H9 (cell line): ENCODE measurements at regions not wholly inside any gene's neighbourhood (a gene's known extent, or its start where the extent isn't known, plus 50 kb on each side); places are given as distances from the start of the nearest gene placed in this dataset.

ENCODE experiments used
- DNase-seq: peaks from one replicate; pipeline ENCODE4 v3.0.0-alpha.2; 2017
- H2AFZ ChIP-seq: one replicate; pipeline ENCODE4 v1.6.1; 2013; ENCODE audit warnings: mild to moderate bottlenecking, low read length, control low read depth, moderate library complexity
- H2AK5ac ChIP-seq: 2 replicates; pipeline ENCODE4 v1.6.1; 2013; ENCODE audit warnings: low read length, control low read depth, mixed read lengths; ENCODE audit not compliant: insufficient read length
- H2BK120ac ChIP-seq: one replicate; pipeline ENCODE4 v1.6.1; 2013; ENCODE audit warnings: low read depth, mild to moderate bottlenecking, low read length, control low read depth, inconsistent platforms; ENCODE audit not compliant: poor library complexity, severe bottlenecking
- H2BK12ac ChIP-seq: 2 replicates; pipeline ENCODE4 v1.6.1; 2013; ENCODE audit warnings: low read length, control low read depth, mixed read lengths, low read depth; ENCODE audit not compliant: insufficient read length
- H2BK15ac ChIP-seq: 2 replicates; pipeline ENCODE4 v1.6.1; 2013; ENCODE audit warnings: low read depth, low read length, control low read depth
- H2BK20ac ChIP-seq: one replicate; pipeline ENCODE4 v1.6.1; 2013; ENCODE audit warnings: low read depth, mild to moderate bottlenecking, low read length, control low read depth, inconsistent platforms; ENCODE audit not compliant: poor library complexity, severe bottlenecking
- H2BK5ac ChIP-seq: 2 replicates; pipeline ENCODE4 v1.6.1; 2013; ENCODE audit warnings: low read length, control low read depth, mixed read lengths; ENCODE audit not compliant: insufficient read length
- H3K14ac ChIP-seq: 2 replicates; pipeline ENCODE4 v1.6.1; 2013; ENCODE audit warnings: low read length, control low read depth; ENCODE audit not compliant: insufficient read depth
- H3K18ac ChIP-seq: 2 replicates; pipeline ENCODE4 v1.6.1; 2013; ENCODE audit warnings: low read depth, mild to moderate bottlenecking, mixed read lengths, low read length, control low read depth; ENCODE audit not compliant: insufficient read length
- H3K23ac ChIP-seq: 2 replicates; pipeline ENCODE4 v1.6.1; 2013; ENCODE audit warnings: low read length, control low read depth, mixed read lengths, low read depth; ENCODE audit not compliant: insufficient read length
- H3K23me2 ChIP-seq: 2 replicates; pipeline ENCODE4 v1.6.1; 2013; ENCODE audit warnings: low read depth, mild to moderate bottlenecking, mixed read lengths, low read length, control low read depth; ENCODE audit not compliant: insufficient read length, poor library complexity, severe bottlenecking
- H3K27ac ChIP-seq: 2 replicates; pipeline ENCODE4 v1.5.1; 2013; ENCODE audit warnings: low read length, control low read depth, mixed read lengths, low read depth; ENCODE audit not compliant: insufficient read length
- H3K27me3 ChIP-seq: 2 replicates; pipeline ENCODE4 v1.6.1; 2013; ENCODE audit warnings: low read length, control low read depth, inconsistent platforms; ENCODE audit not compliant: insufficient read depth
- H3K4ac ChIP-seq: 2 replicates; pipeline ENCODE4 v1.6.1; 2013; ENCODE audit warnings: low read depth, mild to moderate bottlenecking, control low read depth, inconsistent platforms, low read length, moderate library complexity
- H3K4me1 ChIP-seq: 2 replicates; pipeline ENCODE4 v1.6.1; 2013; ENCODE audit warnings: low read length, control low read depth, inconsistent platforms; ENCODE audit not compliant: insufficient read depth
- H3K4me2 ChIP-seq: 2 replicates; pipeline ENCODE4 v1.6.1; 2013; ENCODE audit warnings: low read length, control low read depth, mixed read lengths; ENCODE audit not compliant: insufficient read length, insufficient read depth
- H3K56ac ChIP-seq: 2 replicates; pipeline ENCODE4 v1.6.1; 2013; ENCODE audit warnings: low read depth, mild to moderate bottlenecking, mixed read lengths, low read length, control low read depth; ENCODE audit not compliant: insufficient read length
- H3K79me1 ChIP-seq: 2 replicates; pipeline ENCODE4 v1.6.1; 2013; ENCODE audit warnings: low read depth, mild to moderate bottlenecking, moderate library complexity, low read length, control low read depth, inconsistent platforms; ENCODE audit not compliant: insufficient read depth, poor library complexity, severe bottlenecking
- H3K79me2 ChIP-seq: 2 replicates; pipeline ENCODE4 v1.6.1; 2013; ENCODE audit warnings: low read length, control low read depth, inconsistent platforms; ENCODE audit not compliant: insufficient read depth
- H3K9ac ChIP-seq: 2 replicates; pipeline ENCODE4 v1.6.1; 2013; ENCODE audit warnings: low read length, control low read depth, mixed read lengths; ENCODE audit not compliant: insufficient read length; ENCODE audit errors: extremely low read depth
- H3K9me3 ChIP-seq: one replicate; pipeline ENCODE4 v1.6.1; 2013; ENCODE audit warnings: low read depth, low read length, inconsistent platforms; ENCODE audit not compliant: control insufficient read depth
- H3T11ph ChIP-seq: one replicate; pipeline ENCODE4 v1.6.1; 2013; ENCODE audit warnings: mild to moderate bottlenecking, low read length, control low read depth, inconsistent platforms
- H4K20me1 ChIP-seq: one replicate; pipeline ENCODE4 v1.6.1; 2013; ENCODE audit not compliant: control insufficient read depth, insufficient read length, insufficient read depth
- H4K5ac ChIP-seq: 2 replicates; pipeline ENCODE4 v1.6.1; 2013; ENCODE audit warnings: low read depth, mild to moderate bottlenecking, mixed read lengths, low read length, control low read depth; ENCODE audit not compliant: insufficient read length
- H4K8ac ChIP-seq: replicated peaks from 2 replicates; pipeline ENCODE4 v1.6.1; 2013; ENCODE audit warnings: low read length, control low read depth, mixed read lengths, low read depth; ENCODE audit not compliant: insufficient read length
- H4K91ac ChIP-seq: 2 replicates; pipeline ENCODE4 v1.6.1; 2013; ENCODE audit warnings: low read depth, mild to moderate bottlenecking, moderate library complexity, mixed read lengths, low read length, control low read depth; ENCODE audit not compliant: insufficient read length
- H3K27ac Mint-ChIP-seq, 3 experiments: 2 replicates in 2 of 3; 3 replicates in 1 of 3; pipeline ENCODE4 v1.8.0; 2020 to 2021; ENCODE audit warnings: mixed read lengths in 3 of 3, mild to moderate bottlenecking in 1 of 3, moderate library complexity in 1 of 3
- H3K27me3 Mint-ChIP-seq: 2 replicates; pipeline ENCODE4 v1.8.0; 2021; ENCODE audit warnings: low read depth, mild to moderate bottlenecking, moderate library complexity, mixed read lengths
- H3K36me3 Mint-ChIP-seq, 3 experiments: 2 replicates in 2 of 3; 3 replicates in 1 of 3; pipeline ENCODE4 v1.8.0; 2020 to 2021; ENCODE audit warnings: low read depth in 3 of 3, mixed read lengths in 3 of 3; ENCODE audit not compliant: insufficient read depth in 1 of 3
- H3K4me1 Mint-ChIP-seq, 2 experiments: 2 replicates each; pipeline ENCODE4 v1.8.0; 2020; ENCODE audit warnings: mixed read lengths in 2 of 2
- H3K4me3 Mint-ChIP-seq, 2 experiments: 2 replicates in 1 of 2; 3 replicates in 1 of 2; pipeline ENCODE4 v1.8.0; 2020 to 2021; ENCODE audit warnings: mild to moderate bottlenecking in 2 of 2, mixed read lengths in 2 of 2, moderate library complexity in 1 of 2
- H3K9me3 Mint-ChIP-seq, 2 experiments: 2 replicates in 1 of 2; 3 replicates in 1 of 2; pipeline ENCODE4 v1.8.0; 2020; ENCODE audit warnings: mild to moderate bottlenecking in 2 of 2, mixed read lengths in 2 of 2, moderate library complexity in 1 of 2
- WGBS: extraction: QIAGEN DNeasy Blood & Tissue Kit; methylation state at CpG from one replicate; pipeline ENCODE4 v1.1.7; 2013; ENCODE audit warnings: missing lambda C conversion rate, low lambda C conversion rate, mixed read lengths; ENCODE audit not compliant: insufficient read length; ENCODE audit errors: extremely low coverage; 5-methylcytosine and 5-hydroxymethylcytosine counted together
- TF ChIP-seq, protein P1 (sequence below): fragments of 200-600 bp; sonication (generic); conservative IDR thresholded peaks from 3 replicates; pipeline ENCODE4 v1.8.0; 2021; ENCODE audit warnings: antibody characterized with exemption, mild to moderate bottlenecking

GRCh38 chr7:156179872-156180390 is 367.7 kb upstream of the SHH start:
- Histone ChIP-seq H4K8ac (no peak overlapping the region), H4K5ac (no peak overlapping the region), H2BK15ac (no peak overlapping the region), H3K4ac (no peak overlapping the region), H2AFZ (no peak overlapping the region), H3K4me2 (no peak overlapping the region), H2BK20ac (no peak overlapping the region), H3K23me2 (no peaks in the 10 kb centered on the region), H3K27ac (no peak overlapping the region), H3K23ac (no peak overlapping the region), H2BK5ac (no peak overlapping the region), H3K56ac (no peak overlapping the region), H3K14ac (no peak overlapping the region), H3K18ac (no peak overlapping the region), H3T11ph (no peak overlapping the region), H2BK120ac (no peak overlapping the region), H3K9me3 (no peaks in the 10 kb centered on the region), H3K27me3 (no peaks in the 10 kb centered on the region), H2AK5ac (no peak overlapping the region), H4K91ac (no peak overlapping the region), H3K9ac (no peak overlapping the region), H3K79me1 (no peaks in the 10 kb centered on the region), H3K4me1 (no peaks in the 10 kb centered on the region), H3K79me2 (no peaks in the 10 kb centered on the region), H2BK12ac (no peak overlapping the region), H4K20me1 (no peaks in the 10 kb centered on the region)
- WGBS = no CpG with 5 or more reads among the region's 13 CpGs
- Mint-ChIP-seq H3K27ac (no peak overlapping the region), H3K27me3 (peaks cover 1% of the 10 kb centered on the region), H3K9me3 (peaks cover 10% of the 10 kb centered on the region in 2 experiments; a peak in 4 of 5 replicates), H3K4me1 (no peaks in the 10 kb centered on the region), H3K36me3 (peaks cover 0 to 4% (median 0%) of the 10 kb centered on the region in 3 experiments; a peak in 2 of 7 replicates), H3K4me3 (no peak overlapping the region)
- DNase-seq = no peak
- TF ChIP-seq, protein P1, sequence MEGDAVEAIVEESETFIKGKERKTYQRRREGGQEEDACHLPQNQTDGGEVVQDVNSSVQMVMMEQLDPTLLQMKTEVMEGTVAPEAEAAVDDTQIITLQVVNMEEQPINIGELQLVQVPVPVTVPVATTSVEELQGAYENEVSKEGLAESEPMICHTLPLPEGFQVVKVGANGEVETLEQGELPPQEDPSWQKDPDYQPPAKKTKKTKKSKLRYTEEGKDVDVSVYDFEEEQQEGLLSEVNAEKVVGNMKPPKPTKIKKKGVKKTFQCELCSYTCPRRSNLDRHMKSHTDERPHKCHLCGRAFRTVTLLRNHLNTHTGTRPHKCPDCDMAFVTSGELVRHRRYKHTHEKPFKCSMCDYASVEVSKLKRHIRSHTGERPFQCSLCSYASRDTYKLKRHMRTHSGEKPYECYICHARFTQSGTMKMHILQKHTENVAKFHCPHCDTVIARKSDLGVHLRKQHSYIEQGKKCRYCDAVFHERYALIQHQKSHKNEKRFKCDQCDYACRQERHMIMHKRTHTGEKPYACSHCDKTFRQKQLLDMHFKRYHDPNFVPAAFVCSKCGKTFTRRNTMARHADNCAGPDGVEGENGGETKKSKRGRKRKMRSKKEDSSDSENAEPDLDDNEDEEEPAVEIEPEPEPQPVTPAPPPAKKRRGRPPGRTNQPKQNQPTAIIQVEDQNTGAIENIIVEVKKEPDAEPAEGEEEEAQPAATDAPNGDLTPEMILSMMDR = no peak
